ENCODE measurements at regions not wholly inside any gene's neighbourhood (a gene's known extent, or its start where the extent isn't known, plus 50 kb on each side); places are given as distances from the start of the nearest gene placed in this dataset.

- Histone ChIP-seq H3K27me3 (no peaks in the 10 kb centered on the region), H3K4me1 (no peaks in the 10 kb centered on the region), H3K27ac (no peak overlapping the region), H3K4me3 (no peak overlapping the region), H3K36me3 (no peaks in the 10 kb centered on the region), H3K9me3 (no peaks in the 10 kb centered on the region)
- DNase-seq (ENCODE audit: low spot score in 2 of 2) = no peak
- intact Hi-C loops (cut with DNase I) = no loop called here
- TF ChIP-seq, protein P1, sequence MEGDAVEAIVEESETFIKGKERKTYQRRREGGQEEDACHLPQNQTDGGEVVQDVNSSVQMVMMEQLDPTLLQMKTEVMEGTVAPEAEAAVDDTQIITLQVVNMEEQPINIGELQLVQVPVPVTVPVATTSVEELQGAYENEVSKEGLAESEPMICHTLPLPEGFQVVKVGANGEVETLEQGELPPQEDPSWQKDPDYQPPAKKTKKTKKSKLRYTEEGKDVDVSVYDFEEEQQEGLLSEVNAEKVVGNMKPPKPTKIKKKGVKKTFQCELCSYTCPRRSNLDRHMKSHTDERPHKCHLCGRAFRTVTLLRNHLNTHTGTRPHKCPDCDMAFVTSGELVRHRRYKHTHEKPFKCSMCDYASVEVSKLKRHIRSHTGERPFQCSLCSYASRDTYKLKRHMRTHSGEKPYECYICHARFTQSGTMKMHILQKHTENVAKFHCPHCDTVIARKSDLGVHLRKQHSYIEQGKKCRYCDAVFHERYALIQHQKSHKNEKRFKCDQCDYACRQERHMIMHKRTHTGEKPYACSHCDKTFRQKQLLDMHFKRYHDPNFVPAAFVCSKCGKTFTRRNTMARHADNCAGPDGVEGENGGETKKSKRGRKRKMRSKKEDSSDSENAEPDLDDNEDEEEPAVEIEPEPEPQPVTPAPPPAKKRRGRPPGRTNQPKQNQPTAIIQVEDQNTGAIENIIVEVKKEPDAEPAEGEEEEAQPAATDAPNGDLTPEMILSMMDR (IDR thresholded peaks at IDR 0.05) = no peak
These were observed 117.4 kb downstream of the IL12A start for GRCh38 chr3:160105907-160106584.

DNA sequence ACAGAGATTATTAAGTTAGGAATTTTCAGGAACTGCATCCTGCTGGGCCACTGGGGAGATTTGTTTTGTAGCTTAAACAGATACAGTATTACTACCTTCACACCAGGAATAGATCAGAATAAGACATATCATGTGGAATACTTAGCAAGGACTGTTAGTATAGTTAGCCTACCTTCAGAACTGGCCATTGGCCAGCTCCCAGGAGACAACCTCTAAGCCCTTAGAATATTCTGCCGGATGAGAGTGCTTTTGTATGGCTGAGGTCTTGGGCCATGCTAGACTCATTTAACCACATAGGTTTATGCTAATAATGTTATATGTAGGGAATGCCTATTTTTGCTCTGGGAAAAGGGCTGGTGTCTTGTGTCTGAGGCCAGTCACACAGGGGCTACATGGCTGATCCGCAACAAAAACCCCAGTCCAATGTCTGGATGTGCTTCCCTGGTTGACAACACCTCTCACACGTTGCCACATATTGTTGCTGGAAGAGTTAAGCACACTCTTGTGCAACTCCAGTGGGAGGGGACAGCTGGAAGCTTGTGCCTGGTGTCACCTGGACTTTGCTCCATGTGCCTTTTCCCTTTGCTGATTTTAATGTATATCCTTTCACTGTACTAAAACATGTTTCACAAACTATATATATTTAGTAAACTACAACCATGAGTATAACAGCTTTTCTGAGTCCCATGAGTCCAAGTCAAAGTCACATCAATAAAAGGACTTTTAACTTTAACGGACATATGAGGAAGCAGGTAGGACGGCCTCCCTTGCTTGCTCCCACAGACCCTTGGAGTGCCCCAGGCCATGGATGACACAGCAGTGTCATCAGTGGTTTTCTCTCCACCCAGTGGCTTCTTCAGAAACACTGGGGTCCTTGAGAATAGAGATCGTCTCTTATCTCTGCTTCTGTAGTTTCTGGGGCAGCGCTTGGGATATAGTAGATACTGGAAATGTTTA, 118.0 kb upstream of the C3orf80 start:
- H3K4me1 ChIP-seq = no peaks in the 10 kb centered on the region
- H3K27me3 ChIP-seq = no peaks in the 10 kb centered on the region
- no peak overlapping the region for H3K4me3 ChIP-seq
- H3K27ac ChIP-seq = no peak overlapping the region
- TF ChIP-seq, protein P1 (IDR thresholded peaks at IDR 0.05) = no peak
- intact Hi-C loops (cut with DNase I) = no loop called here
- H3K36me3 ChIP-seq = no peaks in the 10 kb centered on the region
- DNase-seq (ENCODE audit: low spot score in 2 of 2) = no peak
- no peaks in the 10 kb centered on the region for H3K9me3 ChIP-seq

- Histone ChIP-seq H3K9me3 (no peaks in the 10 kb centered on the region), H3K27me3 (no peaks in the 10 kb centered on the region), H3K27ac (no peak overlapping the region), H3K4me3 (no peak overlapping the region), H3K36me3 (no peaks in the 10 kb centered on the region), H3K4me1 (no peaks in the 10 kb centered on the region)
- DNase-seq (ENCODE audit: low spot score in 2 of 2) = no peak
- intact Hi-C loops (cut with DNase I) = no loop called here
- TF ChIP-seq, protein P1 (IDR thresholded peaks at IDR 0.05) = no peak
These were observed 116.9 kb upstream of the C3orf80 start for GRCh38 chr3:160108362-160108761.

GRCh38 chr3:160112481-160112880, 112.7 kb upstream of the C3orf80 start:
- Histone ChIP-seq H3K27me3 (no peaks in the 10 kb centered on the region), H3K9me3 (no peaks in the 10 kb centered on the region), H3K36me3 (no peaks in the 10 kb centered on the region), H3K4me3 (no peak overlapping the region), H3K4me1 (no peaks in the 10 kb centered on the region), H3K27ac (no peak overlapping the region)
- intact Hi-C loops (cut with DNase I) = no loop called here
- no peak for DNase-seq (ENCODE audit: low spot score in 2 of 2)
- TF ChIP-seq, protein P1 (IDR thresholded peaks at IDR 0.05) = no peak

DNA sequence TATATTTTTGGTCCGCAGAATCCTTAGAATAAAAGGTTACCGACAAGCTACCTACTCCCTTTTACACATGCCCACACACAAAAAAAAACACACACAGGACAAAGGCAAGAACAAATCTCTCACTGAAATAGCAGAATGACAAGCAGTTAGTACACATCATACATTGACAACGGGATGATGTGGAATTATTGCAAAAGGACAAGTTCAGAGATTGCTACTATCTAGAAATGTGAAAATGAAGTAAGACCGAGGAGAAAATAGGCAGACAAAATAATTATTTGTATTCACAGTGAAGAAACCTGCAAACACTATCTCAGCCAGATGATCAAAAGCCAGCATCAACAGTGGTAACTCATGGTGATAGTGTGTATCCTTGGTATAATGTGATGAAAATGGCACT, 112.2 kb upstream of the C3orf80 start:
- no peaks in the 10 kb centered on the region for H3K9me3 ChIP-seq

More for the DNA sequence above, 112.2 kb upstream of the C3orf80 start:
- H3K27me3 ChIP-seq = no peaks in the 10 kb centered on the region
- no peaks in the 10 kb centered on the region for H3K4me1 ChIP-seq
- H3K27ac ChIP-seq = no peak overlapping the region
- TF ChIP-seq, protein P1 (IDR thresholded peaks at IDR 0.05) = no peak
- no peaks in the 10 kb centered on the region for H3K36me3 ChIP-seq
- intact Hi-C loops (cut with DNase I) = no loop called here
- no peak overlapping the region for H3K4me3 ChIP-seq
- DNase-seq (ENCODE audit: low spot score in 2 of 2) = no peak

Data from ascending aorta (tissue), 2 donors.